T47D (cell line): ENCODE measurements at regions not wholly inside any gene's neighbourhood (a gene's known extent, or its start where the extent isn't known, plus 50 kb on each side); places are given as distances from the start of the nearest gene placed in this dataset.
"Not testable (repeated sequence)": the region's sequence is repeated elsewhere in the genome, so short reads cannot be mapped to it uniquely, and the experiment has no call there.

Source experiments
- DNase-seq, 2 experiments: peaks; one replicate each; pipeline versions ENCODE4 v3.0.0 to v3.0.0-alpha.2; 2011 to 2012; ENCODE audit warnings: low read depth in 1 of 2, low spot score in 1 of 2
- JUND ChIP-seq: IDR thresholded peaks from 2 replicates; pipeline ENCODE4 v1.6.1; 2012; ENCODE audit warnings: low read depth
- in situ Hi-C: cut with HindIII; loops from 2 replicates; pipeline ENCODE4 v1.10.0; 2016; ENCODE audit warnings: low sequenced_read_pairs, low pct_unique_long_range_greater_than_20kb

GRCh38 chr1:143799568-143800187 is 172.1 kb downstream of the FAM72C start:
- in situ Hi-C loops, DNase-seq: not testable (repeated sequence)

DNA sequence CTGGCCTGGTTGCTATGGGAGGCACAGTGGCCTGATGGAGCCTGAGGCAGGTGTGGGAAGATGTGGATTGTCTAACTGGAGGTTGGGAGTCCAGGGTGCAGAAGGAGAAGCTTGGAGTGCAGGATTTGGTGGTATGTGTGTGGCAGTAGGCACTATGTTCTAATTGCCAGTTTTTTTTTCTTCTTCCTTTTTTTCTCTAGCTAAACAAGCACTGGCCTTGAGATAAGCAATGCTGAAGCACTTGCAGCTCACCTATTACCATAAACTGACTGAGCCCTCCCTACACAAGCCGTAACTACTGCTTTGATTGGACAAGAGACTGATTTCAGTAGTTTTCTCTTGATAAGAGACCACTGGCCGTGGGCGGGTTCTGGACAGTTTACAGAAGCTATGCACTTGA is 175.4 kb downstream of the FAM72C start:
- DNase-seq, in situ Hi-C loops: not testable (repeated sequence)

GRCh38 chr1:143792047-143792937 is 179.5 kb downstream of the FAM72C start:
- in situ Hi-C loops, DNase-seq: not testable (repeated sequence)

- in situ Hi-C loops, DNase-seq: not testable (repeated sequence)
Observed at GRCh38 chr1:143786381-143786780, 185.4 kb downstream of the FAM72C start.

- DNase-seq, in situ Hi-C loops: not testable (repeated sequence)
Observed at GRCh38 chr1:143785883-143786282, 185.9 kb downstream of the FAM72C start.

DNA sequence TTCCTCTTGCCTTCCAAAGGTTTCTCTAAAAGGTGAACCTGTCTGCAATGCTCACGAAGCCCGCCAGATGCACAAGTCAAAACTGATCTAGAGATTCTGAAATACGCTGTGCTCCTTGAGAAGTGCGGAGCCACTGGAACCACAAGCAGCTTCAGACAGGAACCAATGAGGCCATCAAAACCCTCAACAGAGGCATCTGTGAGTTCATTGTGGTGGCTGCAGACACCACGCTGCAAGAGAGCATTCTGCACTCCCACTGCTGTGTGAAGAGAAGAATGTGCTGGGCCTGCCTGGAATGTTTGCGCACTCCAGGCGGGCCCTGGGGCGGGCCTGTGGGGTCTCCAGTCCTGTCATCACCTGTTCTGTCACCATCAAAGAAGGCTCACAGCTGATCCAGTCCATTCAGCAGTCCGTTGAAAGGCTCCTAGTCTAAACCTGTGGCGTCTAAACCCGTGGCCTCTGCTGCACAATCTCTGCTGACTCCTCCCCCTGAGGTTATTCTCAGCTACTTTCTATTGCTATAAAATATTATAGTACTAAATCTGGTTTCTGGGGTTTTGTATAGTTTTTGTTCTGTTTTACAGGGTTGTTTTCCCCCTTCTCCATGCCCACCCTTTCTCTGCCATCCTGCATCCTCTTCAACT is 187.4 kb downstream of the FAM72C start:
- in situ Hi-C loops: not testable (repeated sequence)

DNA sequence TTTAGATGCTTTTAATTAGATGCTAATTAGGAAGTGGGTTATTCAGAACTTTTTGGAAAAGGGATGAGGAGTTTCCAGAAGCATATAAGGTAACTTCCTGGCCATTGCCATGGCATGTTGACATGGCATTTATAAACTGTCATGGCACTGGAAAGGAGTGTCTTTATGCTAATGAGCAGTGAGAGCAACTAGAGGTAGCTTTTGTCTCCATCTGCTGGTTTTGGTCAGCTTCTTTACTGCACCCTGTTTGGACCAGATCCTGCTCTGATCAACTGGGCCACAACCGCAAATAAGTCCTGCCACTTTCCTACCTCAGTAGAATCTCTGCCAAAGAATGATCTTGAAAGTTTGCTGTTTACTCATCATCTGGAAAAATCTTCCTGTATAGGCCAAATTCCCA is 193.6 kb downstream of the FAM72C start:
- DNase-seq, in situ Hi-C loops: not testable (repeated sequence)

More for the DNA sequence above, 187.4 kb downstream of the FAM72C start:
- DNase-seq: not testable (repeated sequence)

- in situ Hi-C loops, DNase-seq: not testable (repeated sequence)
Observed at GRCh38 chr1:143764831-143765230, 207.0 kb downstream of the FAM72C start.

- in situ Hi-C loops, DNase-seq: not testable (repeated sequence)
Observed at GRCh38 chr1:143760366-143760765, 211.4 kb downstream of the FAM72C start.

DNA sequence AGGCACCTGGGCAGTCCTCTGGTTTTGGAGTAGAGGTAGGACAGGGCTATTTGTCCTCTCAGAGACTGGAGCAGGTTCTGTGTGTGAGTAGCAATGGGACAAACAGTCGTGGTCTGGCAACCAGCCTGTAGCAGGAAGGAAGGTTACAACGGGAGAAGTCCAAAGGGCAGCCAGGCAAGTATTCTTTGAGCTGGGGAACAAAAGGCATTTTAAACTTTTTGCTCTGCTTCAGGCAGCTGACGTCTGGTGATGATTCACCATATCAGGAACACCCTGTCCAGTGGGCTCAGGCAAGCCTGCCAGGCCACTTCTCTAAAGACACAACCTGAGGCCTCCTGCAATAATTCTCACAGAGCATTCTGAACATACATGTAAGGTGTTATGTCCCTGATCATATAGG is 215.8 kb downstream of the FAM72C start:
- DNase-seq, in situ Hi-C loops: not testable (repeated sequence)

- in situ Hi-C loops: no loop called here
- no peak for DNase-seq
- no peak for TF ChIP-seq JUND
Observed at GRCh38 chr1:143748906-143749305, 222.9 kb downstream of the FAM72C start.

DNA sequence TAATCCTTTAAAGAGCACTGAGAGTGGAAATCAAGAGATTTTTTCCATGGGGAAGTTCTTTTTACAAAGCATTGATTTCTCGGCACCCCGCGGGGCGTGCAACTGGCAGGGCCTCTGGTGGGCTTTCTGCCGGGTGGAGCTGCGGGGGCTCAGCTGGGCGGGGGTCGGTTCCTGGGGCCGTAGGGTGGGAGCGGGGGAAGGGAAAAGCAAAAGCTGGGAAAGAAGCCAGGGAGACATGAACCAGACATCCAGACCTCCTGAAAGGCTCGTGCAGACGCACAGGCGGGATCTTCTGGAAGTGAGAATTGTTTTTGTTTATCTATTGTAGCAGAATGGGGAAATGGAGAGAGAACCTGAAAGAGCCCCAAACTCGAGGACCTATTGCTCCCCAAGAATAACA is 235.2 kb downstream of the FAM72C start:
- no peak for TF ChIP-seq JUND
- no peak for DNase-seq
- in situ Hi-C loops: no loop called here

DNA sequence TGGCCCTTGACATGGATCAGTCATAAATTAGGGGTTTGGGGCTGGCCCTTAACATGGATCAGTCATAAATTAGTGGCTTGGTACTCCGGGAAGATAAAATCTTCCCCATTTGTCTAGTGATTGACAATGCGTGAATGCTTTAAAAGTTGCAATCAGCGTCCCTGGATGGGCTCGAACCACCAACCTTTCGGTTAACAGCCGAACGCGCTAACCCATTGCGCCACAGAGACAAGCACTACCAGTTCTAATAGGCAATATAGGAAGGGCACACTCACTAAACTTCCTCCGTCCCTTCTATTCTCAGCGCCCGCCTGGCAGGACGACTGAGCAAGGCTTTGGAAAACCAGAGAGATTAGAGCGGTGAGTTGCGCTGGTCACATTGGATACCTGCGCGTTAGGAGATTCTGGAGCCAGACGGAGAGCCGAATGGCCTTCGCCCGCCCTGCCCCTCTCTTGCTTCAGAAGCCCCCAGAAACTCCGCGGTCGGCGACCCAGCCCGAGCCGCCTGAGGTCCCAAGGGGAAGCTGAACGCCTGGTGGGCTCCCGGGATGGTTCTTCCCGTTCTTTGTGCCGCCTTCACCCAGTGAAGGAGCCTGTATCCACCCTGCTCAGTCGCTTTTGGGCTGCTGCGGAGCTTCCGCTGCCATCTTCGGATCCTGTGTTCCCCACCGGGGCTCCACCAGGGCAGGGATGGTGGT is 235.9 kb downstream of the FAM72C start:
- in situ Hi-C loops: no loop called here
- no peak for DNase-seq
- no peak for TF ChIP-seq JUND

DNA sequence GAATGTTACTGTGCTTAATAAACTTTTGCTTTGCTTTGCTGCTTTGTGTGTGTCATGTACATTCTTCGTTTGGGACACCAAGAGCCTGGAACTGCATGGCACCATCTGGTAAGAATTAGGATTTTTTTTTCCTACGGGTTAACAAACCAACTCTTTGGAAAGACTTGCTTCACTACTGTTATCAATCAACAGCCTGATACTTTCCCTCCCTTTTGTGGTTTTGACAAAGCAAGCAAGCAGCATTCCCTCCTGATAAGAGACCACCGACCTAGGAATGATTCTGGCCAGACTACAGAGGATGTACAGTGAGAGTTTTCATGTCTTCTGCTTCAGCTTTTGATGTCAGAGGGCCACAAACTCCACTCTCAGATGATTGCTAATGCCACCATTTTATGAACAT is 237.5 kb downstream of the FAM72C start:
- DNase-seq, in situ Hi-C loops: not testable (repeated sequence)

DNA sequence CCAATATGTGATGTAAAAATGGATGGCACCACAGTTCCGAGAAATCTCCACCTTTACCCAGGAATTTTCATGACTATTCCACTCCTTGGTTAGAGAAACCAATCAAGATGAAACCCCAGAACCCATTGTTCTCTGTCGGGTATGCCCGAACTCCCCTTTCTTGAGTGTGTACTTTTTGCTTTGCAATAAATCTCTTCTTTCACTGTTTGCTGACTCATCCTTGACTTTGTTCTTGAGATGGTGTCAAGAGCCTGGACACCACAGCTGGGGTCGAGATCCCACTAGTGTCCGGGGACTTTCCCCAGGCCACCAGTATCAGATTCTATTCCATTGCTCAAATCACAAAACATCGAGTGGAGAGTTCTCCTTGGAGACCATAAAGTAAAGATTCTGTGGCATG is 240.9 kb downstream of the FAM72C start:
- in situ Hi-C loops, DNase-seq: not testable (repeated sequence)

DNA sequence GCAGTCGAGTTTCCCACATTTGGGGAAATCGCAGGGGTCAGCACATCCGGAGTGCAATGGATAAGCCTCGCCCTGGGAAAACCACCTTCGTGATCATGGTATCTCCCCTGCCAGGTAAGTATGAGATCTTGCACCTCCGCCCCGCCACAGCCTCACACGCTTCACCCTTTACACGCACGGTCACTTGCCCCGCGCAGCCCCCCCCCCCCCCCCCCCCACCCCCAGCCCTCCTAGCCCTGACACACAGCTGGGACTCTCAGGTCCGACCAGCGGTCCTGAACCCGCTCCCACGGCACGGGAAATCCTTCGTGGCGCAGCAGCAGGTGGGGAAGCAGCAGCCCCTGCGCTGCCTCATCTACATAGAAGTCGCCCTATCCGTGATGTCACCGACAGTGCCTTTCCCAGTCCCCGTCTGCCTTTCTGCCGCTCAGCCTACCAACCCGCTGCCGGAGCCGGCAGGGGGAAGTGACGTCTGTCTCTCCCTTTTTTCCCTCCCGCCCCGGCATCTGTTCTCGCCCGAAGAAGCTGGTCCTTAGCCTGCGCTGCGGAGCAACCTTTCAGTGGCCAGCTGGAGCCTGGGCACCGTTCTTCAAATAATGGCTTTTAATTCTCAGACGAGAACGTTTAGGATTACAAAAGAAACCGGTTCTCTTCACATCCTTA is 242.2 kb downstream of the FAM72C start:
- in situ Hi-C loops, DNase-seq: not testable (repeated sequence)

GRCh38 chr1:143728802-143729448 is 242.9 kb downstream of the FAM72C start:
- in situ Hi-C loops, DNase-seq: not testable (repeated sequence)
